CD14-positive monocyte (primary cell): ENCODE measurements at regions not wholly inside any gene's neighbourhood (a gene's known extent, or its start where the extent isn't known, plus 50 kb on each side); places are given as distances from the start of the nearest gene placed in this dataset.

Experiments
- DNase-seq, 3 donors: peaks; one replicate each; pipeline ENCODE4 v3.0.0-alpha.2; 2011 to 2022
- H2AFZ ChIP-seq: 2 replicates; pipeline ENCODE4 v1.6.0; 2012; ENCODE audit warnings: mild to moderate bottlenecking, low read depth, low read length, inconsistent platforms; ENCODE audit not compliant: insufficient read depth, poor library complexity, severe bottlenecking
- H3K27ac ChIP-seq, 2 donors: 1 replicate in 1 of 2; 2 replicates in 1 of 2; pipeline ENCODE4 v1.5.1; 2012 to 2013; ENCODE audit warnings: low read length in 2 of 2, control low read depth in 1 of 2, inconsistent platforms in 1 of 2, low read depth in 1 of 2, mild to moderate bottlenecking in 1 of 2
- H3K27me3 ChIP-seq, 2 donors: one replicate each; pipeline versions ENCODE4 v1.6.0 to v1.6.1; 2011 to 2013; ENCODE audit warnings: low read length in 2 of 2; ENCODE audit not compliant: control insufficient read depth in 2 of 2, insufficient read depth in 2 of 2
- H3K36me3 ChIP-seq, 2 donors: replicated peaks in 1 of 2; 1 replicate in 1 of 2; 2 replicates in 1 of 2; pipeline versions ENCODE4 v1.5.1 to v1.6.1; 2012 to 2013; ENCODE audit warnings: low read length in 2 of 2, control low read depth in 1 of 2, inconsistent platforms in 1 of 2, mild to moderate bottlenecking in 1 of 2; ENCODE audit not compliant: insufficient read depth in 2 of 2, control insufficient read depth in 1 of 2
- H3K4me1 ChIP-seq, 2 donors: 1 replicate in 1 of 2; 2 replicates in 1 of 2; pipeline versions ENCODE4 v1.5.1 to v1.6.1; 2012 to 2013; ENCODE audit warnings: low read length in 2 of 2, control low read depth in 1 of 2, inconsistent platforms in 1 of 2, mild to moderate bottlenecking in 1 of 2, moderate library complexity in 1 of 2; ENCODE audit not compliant: insufficient read depth in 2 of 2, control insufficient read depth in 1 of 2
- H3K4me2 ChIP-seq: replicated peaks from 2 replicates; pipeline ENCODE3; 2012; ENCODE audit warnings: low read length, moderate library complexity, mild to moderate bottlenecking; ENCODE audit not compliant: poor library complexity, severe bottlenecking; ENCODE audit errors: extremely low read depth
- H3K4me3 ChIP-seq, 3 experiments: fragments of 200-600 bp in 1 of 3; sonication (generic) in 1 of 3; replicated peaks in 1 of 3; 1 replicate in 2 of 3; 2 replicates in 1 of 3; pipeline ENCODE4 v1.5.1; 2011 to 2013; ENCODE audit warnings: low read length in 3 of 3, mild to moderate bottlenecking in 3 of 3, control low read depth in 2 of 3, low read depth in 2 of 3, inconsistent platforms in 1 of 3, moderate library complexity in 1 of 3
- H3K79me2 ChIP-seq: 2 replicates; pipeline ENCODE4 v1.6.0; 2012; ENCODE audit warnings: mild to moderate bottlenecking, control low read depth, inconsistent platforms, low read length, moderate library complexity; ENCODE audit not compliant: insufficient read depth
- H3K9ac ChIP-seq: 2 replicates; pipeline ENCODE4 v1.6.0; 2017; ENCODE audit warnings: low read length, mild to moderate bottlenecking; ENCODE audit not compliant: insufficient read depth, poor library complexity, severe bottlenecking
- H3K9me3 ChIP-seq, 2 donors: replicated peaks in 1 of 2; 1 replicate in 1 of 2; 2 replicates in 1 of 2; pipeline versions ENCODE4 v1.5.1 to v1.6.1; 2012 to 2013; ENCODE audit warnings: low read length in 2 of 2, control low read depth in 1 of 2; ENCODE audit not compliant: control insufficient read depth in 1 of 2, insufficient read depth in 1 of 2
- H4K20me1 ChIP-seq: 2 replicates; pipeline ENCODE4 v1.6.0; 2012; ENCODE audit warnings: mild to moderate bottlenecking, low read length, control low read depth, moderate library complexity; ENCODE audit not compliant: insufficient read depth
- H3K27ac Mint-ChIP-seq, 7 donors: one replicate each; pipeline ENCODE4 v1.8.0; 2020; ENCODE audit warnings: mild to moderate bottlenecking in 7 of 7, mixed read lengths in 7 of 7, moderate library complexity in 6 of 7, inconsistent platforms in 2 of 7
- H3K27me3 Mint-ChIP-seq, 3 donors: one replicate each; pipeline ENCODE4 v1.8.0; 2021 to 2022; ENCODE audit warnings: low read depth in 3 of 3, mild to moderate bottlenecking in 3 of 3, mixed read lengths in 3 of 3, moderate library complexity in 3 of 3, inconsistent platforms in 1 of 3
- H3K36me3 Mint-ChIP-seq, 2 donors: one replicate each; pipeline ENCODE4 v1.8.0; 2020; ENCODE audit warnings: mixed read lengths in 2 of 2, inconsistent platforms in 1 of 2, mild to moderate bottlenecking in 1 of 2
- H3K4me1 Mint-ChIP-seq: one replicate; pipeline ENCODE4 v1.8.0; 2020; ENCODE audit warnings: mild to moderate bottlenecking, mixed read lengths
- H3K4me3 Mint-ChIP-seq, 2 donors: one replicate each; pipeline ENCODE4 v1.8.0; 2020; ENCODE audit warnings: mild to moderate bottlenecking in 2 of 2, mixed read lengths in 2 of 2, moderate library complexity in 1 of 2
- H3K9me3 Mint-ChIP-seq, 7 donors: one replicate each; pipeline ENCODE4 v1.8.0; 2020 to 2022; ENCODE audit warnings: mixed read lengths in 7 of 7, mild to moderate bottlenecking in 6 of 7, moderate library complexity in 6 of 7, inconsistent platforms in 2 of 7
- CTCF ChIP-seq: fragments of 200-600 bp; IDR thresholded peaks from one replicate; pipeline ENCODE4 v1.8.0; 2022; ENCODE audit warnings: antibody characterized with exemption, mild to moderate bottlenecking
- WGBS: methylation state at CpG from one replicate; pipeline ENCODE4 v1.1.5; 2013; ENCODE audit warnings: missing lambda C conversion rate; ENCODE audit not compliant: insufficient coverage; 5-methylcytosine and 5-hydroxymethylcytosine counted together
- intact Hi-C, 2 donors: fragments of 100-400 bp; cut with micrococcal nuclease; formaldehyde crosslinking; loops; one replicate each; pipeline versions ENCODE4 v1.15.0 to v1.15.1; 2023

GRCh38 chr14:105943973-105944602 is 417.7 kb downstream of the TMEM121 start:
- no peak overlapping the region for H3K27ac ChIP-seq
- no peak overlapping the region for H3K4me3 Mint-ChIP-seq
- H3K36me3 Mint-ChIP-seq: no peaks in the 10 kb centered on the region
- no peak overlapping the region for H2AFZ ChIP-seq
- no peaks in the 10 kb centered on the region for H3K27me3 ChIP-seq
- WGBS: 94% methylated on average over 9 of the region's 12 CpGs
- peaks cover 1 to 9% (median 4%) of the 10 kb centered on the region in 3 donors for H3K27me3 Mint-ChIP-seq
- no peak for DNase-seq
- no peaks in the 10 kb centered on the region for H3K79me2 ChIP-seq
- TF ChIP-seq CTCF: no peak
- no peak overlapping the region for H3K4me2 ChIP-seq
- peaks cover 7 to 10% of the 10 kb centered on the region in 2 donors for H3K4me1 ChIP-seq
- H3K36me3 ChIP-seq: no peaks in the 10 kb centered on the region
- no peaks in the 10 kb centered on the region for H4K20me1 ChIP-seq
- intact Hi-C loops: loop anchor here in 1 of 2 donors (10.0 kb wide), 1 partner anchor 61 kb away; no protein-coding TSS in a partner anchor
- H3K27ac Mint-ChIP-seq: peak overlapping the region in 1 of 7 donors; percentile 42
- H3K4me1 Mint-ChIP-seq: peaks cover 29% of the 10 kb centered on the region
- no peak overlapping the region for H3K4me3 ChIP-seq
- H3K9me3 Mint-ChIP-seq: peaks cover 1 to 15% (median 11%) of the 10 kb centered on the region in 7 donors
- H3K9me3 ChIP-seq: peaks cover 8 to 13% of the 10 kb centered on the region in 2 donors
- no peak overlapping the region for H3K9ac ChIP-seq

- no peak overlapping the region for H3K27ac Mint-ChIP-seq
- no peaks in the 10 kb centered on the region for H3K36me3 ChIP-seq
- H2AFZ ChIP-seq: no peak overlapping the region
- peaks cover 0 to 7% of the 10 kb centered on the region in 2 donors for H3K9me3 ChIP-seq
- peak overlapping the region in 1 of 2 donors; percentile 42 for H3K4me3 Mint-ChIP-seq
- peaks cover 0 to 7% (median 4%) of the 10 kb centered on the region in 3 donors for H3K27me3 Mint-ChIP-seq
- no peaks in the 10 kb centered on the region for H3K27me3 ChIP-seq
- H3K4me1 Mint-ChIP-seq: peaks cover 30% of the 10 kb centered on the region
- H3K9ac ChIP-seq: no peak overlapping the region
- peak overlapping the region; percentile 59 for H3K4me2 ChIP-seq
- no peaks in the 10 kb centered on the region for H4K20me1 ChIP-seq
- peaks cover 9 to 10% of the 10 kb centered on the region in 2 donors for H3K4me1 ChIP-seq
- H3K9me3 Mint-ChIP-seq: peaks cover 0 to 6% (median 3%) of the 10 kb centered on the region in 7 donors
- no peak overlapping the region for H3K27ac ChIP-seq
- no peak overlapping the region for H3K4me3 ChIP-seq
- 41% methylated on average over 23 of the region's 30 CpGs for WGBS
- intact Hi-C loops: loop anchor here in 1 of 2 donors (10.0 kb wide), 1 partner anchor 60 kb away; no protein-coding TSS in a partner anchor
- H3K79me2 ChIP-seq: no peaks in the 10 kb centered on the region
- peak; percentile 80 for TF ChIP-seq CTCF
- DNase-seq: peak; percentile 51 to 72 (median 53)
- no peaks in the 10 kb centered on the region for H3K36me3 Mint-ChIP-seq
These were observed 418.5 kb downstream of the TMEM121 start for GRCh38 chr14:105944632-105945610.
